IMR-90 (cell line): ENCODE measurements at regions not wholly inside any gene's neighbourhood (a gene's known extent, or its start where the extent isn't known, plus 50 kb on each side); places are given as distances from the start of the nearest gene placed in this dataset.

ENCODE experiments used
- ATAC-seq: fragments of 200-7000 bp; cut with Tn5 transposase; 2 replicates; pipeline ENCODE4 v1.9.1; 2020; ENCODE audit warnings: low read depth, mild to moderate bottlenecking, moderate library complexity
- BruUV-seq: library from RNA; stranded (reverse); fragments of 400-500 nt; replicated peaks from 2 replicates; lab custom pipeline; 2021; lab: Mats Ljungman, UMichigan
- CTCF ChIA-PET: fragments of 300-600 bp; formaldehyde crosslinking; extraction: SDS; loops from one replicate; lab custom pipeline; 2021; ENCODE audit warnings: antibody characterized with exemption; lab: Yijun Ruan, JAX
- POLR2A ChIA-PET: fragments of 300-600 bp; sonication (Branson Sonifier 250); formaldehyde crosslinking; loops from one replicate; lab custom pipeline; 2022; ENCODE audit warnings: antibody characterized with exemption; ENCODE audit not compliant: unreplicated experiment; lab: Charles Lee
- DNase-seq: peaks from one replicate; pipeline ENCODE4 v3.0.0; 2013
- H2AFZ ChIP-seq: replicated peaks from 2 replicates; pipeline ENCODE3; 2013; ENCODE audit warnings: low read length, mild to moderate bottlenecking; ENCODE audit not compliant: poor library complexity
- H2AK5ac ChIP-seq: 2 replicates; pipeline ENCODE4 v1.6.1; 2013; ENCODE audit warnings: low read depth, low read length, inconsistent platforms
- H2AK9ac ChIP-seq: replicated peaks from 2 replicates; pipeline ENCODE3; 2013; ENCODE audit warnings: mild to moderate bottlenecking, low read depth, low read length, moderate library complexity; ENCODE audit not compliant: poor library complexity
- H2BK120ac ChIP-seq: 2 replicates; pipeline ENCODE4 v1.6.1; 2013; ENCODE audit warnings: low read depth, low read length, inconsistent platforms
- H2BK15ac ChIP-seq: 3 replicates; pipeline ENCODE4 v1.6.1; 2013; ENCODE audit warnings: low read depth, low read length, inconsistent platforms
- H2BK20ac ChIP-seq: 2 replicates; pipeline ENCODE4 v1.6.1; 2013; ENCODE audit warnings: low read depth, mild to moderate bottlenecking, inconsistent platforms, low read length, moderate library complexity
- H2BK5ac ChIP-seq: 2 replicates; pipeline ENCODE4 v1.6.1; 2013; ENCODE audit warnings: mild to moderate bottlenecking, low read depth, low read length, inconsistent platforms; ENCODE audit not compliant: poor library complexity, severe bottlenecking
- H3K14ac ChIP-seq: replicated peaks from 2 replicates; pipeline ENCODE4 v1.6.1; 2013; ENCODE audit warnings: low read depth, low read length, inconsistent platforms
- H3K18ac ChIP-seq: 2 replicates; pipeline ENCODE4 v1.6.1; 2013; ENCODE audit warnings: low read depth, low read length, control low read depth
- H3K23ac ChIP-seq: 2 replicates; pipeline ENCODE4 v1.6.1; 2013; ENCODE audit warnings: low read depth, low read length, inconsistent platforms
- H3K27ac ChIP-seq: 2 replicates; pipeline ENCODE4 v1.5.1; 2013; ENCODE audit warnings: mild to moderate bottlenecking, control low read depth, low read length; ENCODE audit not compliant: insufficient read depth
- H3K27me3 ChIP-seq: 2 replicates; pipeline ENCODE4 v1.6.1; 2013; ENCODE audit warnings: low read length; ENCODE audit not compliant: control insufficient read depth, insufficient read depth
- H3K36me3 ChIP-seq: 2 replicates; pipeline ENCODE4 v1.6.1; 2013; ENCODE audit warnings: low read length, mixed read lengths; ENCODE audit not compliant: control insufficient read depth, insufficient read depth
- H3K4ac ChIP-seq: 2 replicates; pipeline ENCODE4 v1.6.1; 2013; ENCODE audit warnings: low read depth, low read length, inconsistent platforms
- H3K4me1 ChIP-seq: 2 replicates; pipeline ENCODE4 v1.6.1; 2013; ENCODE audit warnings: low read length, mixed read lengths; ENCODE audit not compliant: control insufficient read depth, insufficient read depth
- H3K4me2 ChIP-seq: 2 replicates; pipeline ENCODE4 v1.6.1; 2013; ENCODE audit warnings: low read depth, mild to moderate bottlenecking, control low read depth, low read length, moderate library complexity
- H3K4me3 ChIP-seq: 2 replicates; pipeline ENCODE4 v1.5.1; 2013; ENCODE audit warnings: low read depth, mild to moderate bottlenecking, control low read depth, low read length, moderate library complexity; ENCODE audit not compliant: insufficient read depth
- H3K56ac ChIP-seq: 2 replicates; pipeline ENCODE4 v1.6.1; 2013; ENCODE audit warnings: low read length, inconsistent platforms; ENCODE audit not compliant: insufficient read depth; ENCODE audit errors: extremely low read depth
- H3K79me1 ChIP-seq, 2 experiments: 2 replicates each; pipeline ENCODE4 v1.6.1; 2013; ENCODE audit warnings: low read length in 2 of 2, inconsistent platforms in 1 of 2, low read depth in 1 of 2
- H3K9ac ChIP-seq: 2 replicates; pipeline ENCODE4 v1.6.1; 2013; ENCODE audit warnings: low read depth, low read length, control low read depth
- H3K9me1 ChIP-seq: 2 replicates; pipeline ENCODE4 v1.6.1; 2013; ENCODE audit warnings: low read length, inconsistent platforms; ENCODE audit not compliant: insufficient read depth
- H3K9me3 ChIP-seq: 2 replicates; pipeline ENCODE4 v1.6.1; 2013; ENCODE audit warnings: low read length; ENCODE audit not compliant: control insufficient read depth, insufficient read depth
- H4K20me1 ChIP-seq: 2 replicates; pipeline ENCODE4 v1.6.1; 2013; ENCODE audit warnings: low read length, inconsistent platforms; ENCODE audit not compliant: insufficient read depth
- H4K5ac ChIP-seq: 2 replicates; pipeline ENCODE4 v1.6.1; 2013; ENCODE audit warnings: mild to moderate bottlenecking, low read depth, low read length, control low read depth
- H4K8ac ChIP-seq, 2 experiments: 2 replicates each; pipeline ENCODE4 v1.6.1; 2013; ENCODE audit warnings: low read depth in 2 of 2, low read length in 2 of 2, control low read depth in 1 of 2, inconsistent platforms in 1 of 2
- H4K91ac ChIP-seq: 2 replicates; pipeline ENCODE4 v1.6.1; 2013; ENCODE audit warnings: low read depth, low read length, inconsistent platforms; ENCODE audit not compliant: insufficient read depth
- BHLHE40 ChIP-seq: fragments of 150-350 bp; IDR thresholded peaks from 2 replicates; pipeline ENCODE4 v1.6.1; 2016; ENCODE audit warnings: mild to moderate bottlenecking, low read depth, low read length
- CEBPB ChIP-seq: IDR thresholded peaks from 2 replicates; pipeline ENCODE4 v1.6.1; 2012; ENCODE audit warnings: low read depth, low read length, improper control_type of control experiment
- CHD1 ChIP-seq: IDR thresholded peaks from 2 replicates; pipeline ENCODE4 v1.6.1; 2012; ENCODE audit warnings: low read depth, low read length, improper control_type of control experiment
- FOS ChIP-seq: fragments of 150-350 bp; IDR thresholded peaks from 2 replicates; pipeline ENCODE4 v1.6.1; 2016; ENCODE audit warnings: low read depth, low read length
- MAFK ChIP-seq: IDR thresholded peaks from 2 replicates; pipeline ENCODE4 v1.6.1; 2012; ENCODE audit warnings: low read depth, low read length, improper control_type of control experiment
- MAZ ChIP-seq: IDR thresholded peaks from 2 replicates; pipeline ENCODE4 v1.6.1; 2012; ENCODE audit warnings: low read depth, mild to moderate bottlenecking, low read length, improper control_type of control experiment, moderate library complexity, borderline replicate concordance
- MXI1 ChIP-seq: IDR thresholded peaks from 2 replicates; pipeline ENCODE4 v1.6.1; 2012; ENCODE audit warnings: low read depth, mild to moderate bottlenecking, low read length, moderate library complexity, borderline replicate concordance
- NFE2L2 ChIP-seq: fragments of 150-350 bp; IDR thresholded peaks from 2 replicates; pipeline ENCODE4 v1.6.1; 2016; ENCODE audit warnings: low read depth, mild to moderate bottlenecking, low read length
- POLR2A ChIP-seq: IDR thresholded peaks from 2 replicates; pipeline ENCODE4 v1.6.1; 2012; ENCODE audit warnings: mild to moderate bottlenecking, low read depth, low read length
- RAD21 ChIP-seq: IDR thresholded peaks from 2 replicates; pipeline ENCODE4 v1.6.1; 2012; ENCODE audit warnings: low read length, improper control_type of control experiment
- RCOR1 ChIP-seq: IDR thresholded peaks from 2 replicates; pipeline ENCODE4 v1.6.1; 2012; ENCODE audit warnings: mild to moderate bottlenecking, low read length, improper control_type of control experiment; ENCODE audit not compliant: insufficient replicate concordance
- RFX5 ChIP-seq: IDR thresholded peaks from 2 replicates; pipeline ENCODE4 v1.8.0; 2012; ENCODE audit warnings: low read depth, mild to moderate bottlenecking, low read length, moderate library complexity
- SMC3 ChIP-seq: fragments of 150-350 bp; IDR thresholded peaks from 2 replicates; pipeline ENCODE4 v1.6.1; 2016; ENCODE audit warnings: low read depth, mild to moderate bottlenecking, antibody characterized with exemption, low read length, moderate library complexity
- WGBS, 2 experiments: methylation state at CpG; one replicate each; pipeline versions ENCODE4 v1.1.5 to v1.1.7; 2013; ENCODE audit warnings: missing lambda C conversion rate in 2 of 2; ENCODE audit not compliant: insufficient read length in 1 of 2; ENCODE audit errors: extremely low coverage in 2 of 2; 5-methylcytosine and 5-hydroxymethylcytosine counted together
- dilution Hi-C: fragments of 300-500 bp; cut with HindIII; formaldehyde crosslinking; loops from one replicate; pipeline ENCODE4 v1.14.3; 2018; ENCODE audit warnings: low sequenced_read_pairs; ENCODE audit not compliant: unreplicated experiment
- in situ Hi-C: fragments of 300-500 bp; cut with MboI; formaldehyde crosslinking; loops from 3 replicates; pipeline ENCODE4 v1.14.3; 2019; ENCODE audit warnings: low sequenced_read_pairs, inconsistent platforms, mixed read lengths
- intact Hi-C: fragments of 100-400 bp; cut with micrococcal nuclease; formaldehyde crosslinking; loops from 2 replicates; pipeline ENCODE4 v1.10.0; 2022
- TF ChIP-seq, protein P1 (sequence below): conservative IDR thresholded peaks from 2 replicates; pipeline ENCODE4 v1.5.1; 2012; ENCODE audit warnings: mild to moderate bottlenecking, low read depth, low read length, improper control_type of control experiment
- TF ChIP-seq, protein P2 (sequence below): fragments of 150-350 bp; IDR thresholded peaks from 2 replicates; pipeline ENCODE4 v1.6.1; 2017; ENCODE audit warnings: mild to moderate bottlenecking, antibody characterized with exemption, low read length, low read depth
- TF ChIP-seq, protein P3 (sequence below): fragments of 150-350 bp; IDR thresholded peaks from 2 replicates; pipeline ENCODE4 v1.6.1; 2016; ENCODE audit warnings: low read depth, mild to moderate bottlenecking, low read length, moderate library complexity, borderline replicate concordance

DNA sequence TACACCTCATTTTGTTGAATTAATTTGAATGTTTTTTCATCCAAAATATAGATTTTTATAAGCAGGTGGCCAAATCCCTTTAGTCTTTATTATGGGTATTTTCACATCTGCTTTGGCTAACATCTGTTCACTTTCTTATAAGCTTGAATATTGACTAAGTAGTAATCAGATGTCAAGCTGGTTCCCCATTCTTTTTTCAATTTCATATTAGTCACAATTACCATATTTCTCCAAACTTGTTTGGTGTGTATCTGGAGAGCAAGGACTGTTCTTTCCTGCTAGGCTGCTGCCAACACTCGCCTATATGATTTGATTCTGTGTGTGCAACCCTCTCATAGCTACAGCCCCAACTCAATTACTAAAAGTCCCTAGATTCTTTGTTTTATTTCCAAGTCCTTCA lies 608.5 kb downstream of the PSAT1 start:
- H2BK5ac ChIP-seq: peak overlapping the region; percentile 70
- ChIA-PET POLR2A (no interaction called here), CTCF (no interaction called here)
- BruUV-seq: no TSS peak
- no peak overlapping the region for H2BK20ac ChIP-seq
- H4K20me1 ChIP-seq: no peaks in the 10 kb centered on the region
- H3K36me3 ChIP-seq: no peaks in the 10 kb centered on the region
- H3K9me1 ChIP-seq: no peaks in the 10 kb centered on the region
- no peak overlapping the region for H2AK9ac ChIP-seq
- H3K4ac ChIP-seq: no peak overlapping the region; the same call in 1 of the 2 replicates
- no peak overlapping the region; the same call in 1 of the 2 replicates for H3K27ac ChIP-seq
- no peak overlapping the region for H3K4me3 ChIP-seq
- TF ChIP-seq NFE2L2: no peak
- TF ChIP-seq CEBPB: no peak
- no peak for TF ChIP-seq MXI1
- no peak for TF ChIP-seq RCOR1
- TF ChIP-seq RFX5: no peak
- no peak for TF ChIP-seq BHLHE40
- no peak for TF ChIP-seq FOS
- TF ChIP-seq POLR2A: no peak
- no peak for TF ChIP-seq SMC3
- no peak for TF ChIP-seq MAZ
- no peak for TF ChIP-seq RAD21
- TF ChIP-seq, protein P1, sequence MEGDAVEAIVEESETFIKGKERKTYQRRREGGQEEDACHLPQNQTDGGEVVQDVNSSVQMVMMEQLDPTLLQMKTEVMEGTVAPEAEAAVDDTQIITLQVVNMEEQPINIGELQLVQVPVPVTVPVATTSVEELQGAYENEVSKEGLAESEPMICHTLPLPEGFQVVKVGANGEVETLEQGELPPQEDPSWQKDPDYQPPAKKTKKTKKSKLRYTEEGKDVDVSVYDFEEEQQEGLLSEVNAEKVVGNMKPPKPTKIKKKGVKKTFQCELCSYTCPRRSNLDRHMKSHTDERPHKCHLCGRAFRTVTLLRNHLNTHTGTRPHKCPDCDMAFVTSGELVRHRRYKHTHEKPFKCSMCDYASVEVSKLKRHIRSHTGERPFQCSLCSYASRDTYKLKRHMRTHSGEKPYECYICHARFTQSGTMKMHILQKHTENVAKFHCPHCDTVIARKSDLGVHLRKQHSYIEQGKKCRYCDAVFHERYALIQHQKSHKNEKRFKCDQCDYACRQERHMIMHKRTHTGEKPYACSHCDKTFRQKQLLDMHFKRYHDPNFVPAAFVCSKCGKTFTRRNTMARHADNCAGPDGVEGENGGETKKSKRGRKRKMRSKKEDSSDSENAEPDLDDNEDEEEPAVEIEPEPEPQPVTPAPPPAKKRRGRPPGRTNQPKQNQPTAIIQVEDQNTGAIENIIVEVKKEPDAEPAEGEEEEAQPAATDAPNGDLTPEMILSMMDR: no peak
- TF ChIP-seq, protein P2, sequence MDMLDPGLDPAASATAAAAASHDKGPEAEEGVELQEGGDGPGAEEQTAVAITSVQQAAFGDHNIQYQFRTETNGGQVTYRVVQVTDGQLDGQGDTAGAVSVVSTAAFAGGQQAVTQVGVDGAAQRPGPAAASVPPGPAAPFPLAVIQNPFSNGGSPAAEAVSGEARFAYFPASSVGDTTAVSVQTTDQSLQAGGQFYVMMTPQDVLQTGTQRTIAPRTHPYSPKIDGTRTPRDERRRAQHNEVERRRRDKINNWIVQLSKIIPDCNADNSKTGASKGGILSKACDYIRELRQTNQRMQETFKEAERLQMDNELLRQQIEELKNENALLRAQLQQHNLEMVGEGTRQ: no peak
- TF ChIP-seq, protein P3, sequence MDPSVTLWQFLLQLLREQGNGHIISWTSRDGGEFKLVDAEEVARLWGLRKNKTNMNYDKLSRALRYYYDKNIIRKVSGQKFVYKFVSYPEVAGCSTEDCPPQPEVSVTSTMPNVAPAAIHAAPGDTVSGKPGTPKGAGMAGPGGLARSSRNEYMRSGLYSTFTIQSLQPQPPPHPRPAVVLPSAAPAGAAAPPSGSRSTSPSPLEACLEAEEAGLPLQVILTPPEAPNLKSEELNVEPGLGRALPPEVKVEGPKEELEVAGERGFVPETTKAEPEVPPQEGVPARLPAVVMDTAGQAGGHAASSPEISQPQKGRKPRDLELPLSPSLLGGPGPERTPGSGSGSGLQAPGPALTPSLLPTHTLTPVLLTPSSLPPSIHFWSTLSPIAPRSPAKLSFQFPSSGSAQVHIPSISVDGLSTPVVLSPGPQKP: no peak
- TF ChIP-seq CHD1: no peak
- no peak for TF ChIP-seq MAFK
- DNase-seq (no peak), ATAC-seq (no peak)
- no peaks in the 10 kb centered on the region for H3K27me3 ChIP-seq
- intact Hi-C loops: no loop called here
- H4K5ac ChIP-seq: peak overlapping the region; percentile 42; the same call in 1 of the 2 replicates
- peaks cover 5% of the 10 kb centered on the region for H3K9me3 ChIP-seq
- H3K23ac ChIP-seq: no peak overlapping the region
- H4K91ac ChIP-seq: no peak overlapping the region
- in situ Hi-C loops: no loop called here
- H4K8ac ChIP-seq: no peak overlapping the region; a peak in 1 of 4 replicates
- H3K56ac ChIP-seq: no peak overlapping the region
- H3K4me2 ChIP-seq: no peak overlapping the region
- H2BK15ac ChIP-seq: no peak overlapping the region
- no CpG with 5 or more reads among the region's 1 CpG for WGBS, 2 experiments
- no peak overlapping the region for H2AK5ac ChIP-seq
- H3K4me1 ChIP-seq: peaks cover 4% of the 10 kb centered on the region; the same call in 1 of the 2 replicates
- no peak overlapping the region; the same call in 1 of the 2 replicates for H3K18ac ChIP-seq
- no peak overlapping the region for H3K14ac ChIP-seq
- no peak overlapping the region for H2AFZ ChIP-seq
- no peaks in the 10 kb centered on the region for H3K79me1 ChIP-seq
- dilution Hi-C loops: no loop called here
- no peak overlapping the region for H3K9ac ChIP-seq
- no peak overlapping the region for H2BK120ac ChIP-seq
